Spinal cord (tissue), 9 donors: ENCODE measurements at regions not wholly inside any gene's neighbourhood (a gene's known extent, or its start where the extent isn't known, plus 50 kb on each side); places are given as distances from the start of the nearest gene placed in this dataset.

ENCODE experiments used
- DNase-seq, 6 donors: peaks; one replicate each; pipeline versions ENCODE4 v3.0.0 to v3.0.0-alpha.2; 2013 to 2015; ENCODE audit warnings: low spot score in 6 of 6, low read depth in 4 of 6
- H3K27ac ChIP-seq: one replicate; pipeline ENCODE4 v1.5.1; 2013; ENCODE audit warnings: low read depth, low read length, control low read depth
- H3K27me3 ChIP-seq: one replicate; pipeline ENCODE4 v1.6.1; 2013; ENCODE audit warnings: low read length; ENCODE audit not compliant: control insufficient read depth, insufficient read depth
- H3K36me3 ChIP-seq: one replicate; pipeline ENCODE4 v1.6.1; 2013; ENCODE audit warnings: low read length; ENCODE audit not compliant: control insufficient read depth, insufficient read depth
- H3K4me1 ChIP-seq: one replicate; pipeline ENCODE4 v1.6.1; 2013; ENCODE audit warnings: low read length; ENCODE audit not compliant: control insufficient read depth, insufficient read depth
- H3K4me3 ChIP-seq: one replicate; pipeline ENCODE4 v1.5.1; 2013; ENCODE audit warnings: low read depth, low read length, control low read depth
- H3K9me3 ChIP-seq: one replicate; pipeline ENCODE4 v1.6.1; 2013; ENCODE audit warnings: low read length; ENCODE audit not compliant: control insufficient read depth, insufficient read depth
- WGBS: methylation state at CpG from one replicate; pipeline ENCODE4 v1.1.5; 2013; ENCODE audit warnings: missing lambda C conversion rate; ENCODE audit not compliant: insufficient coverage; 5-methylcytosine and 5-hydroxymethylcytosine counted together
- donor health status: healthy.

DNA sequence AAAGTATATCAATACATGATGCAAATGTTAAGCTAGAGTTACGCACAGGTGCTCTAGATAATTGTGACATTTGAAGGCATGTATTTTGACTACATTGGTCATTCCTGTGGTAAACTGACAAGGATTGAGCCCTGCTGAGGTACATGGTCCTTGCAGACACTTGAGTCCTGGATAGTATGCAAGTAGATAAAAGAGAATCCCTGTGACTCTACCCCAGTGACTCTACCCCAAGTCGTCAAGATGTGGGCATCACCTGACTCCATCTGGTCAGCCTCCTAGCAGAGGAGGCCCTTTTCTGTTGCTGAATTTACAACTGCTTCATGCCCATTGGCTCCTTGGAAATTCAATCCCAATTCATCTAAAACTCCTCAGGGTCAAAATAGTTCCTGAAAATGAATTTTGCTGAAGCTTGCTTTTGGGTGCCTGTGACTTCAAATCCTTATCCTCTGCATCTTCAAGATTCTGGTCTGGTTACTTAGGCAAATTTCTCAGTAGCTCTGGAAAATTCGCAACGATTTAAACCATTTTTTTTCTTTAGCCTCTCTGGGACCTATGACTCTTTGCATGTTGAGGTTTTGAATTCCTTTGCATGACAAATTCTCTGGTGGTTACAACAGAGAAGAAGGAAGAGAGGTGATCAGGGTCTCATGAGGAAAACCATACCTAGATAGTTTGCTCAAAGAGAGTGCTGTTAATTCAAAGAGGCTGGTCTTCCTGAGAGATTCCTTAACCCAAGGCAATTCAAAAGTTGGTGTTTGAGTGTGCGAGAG is 422.1 kb downstream of the FGF9 start:
- H3K4me3 ChIP-seq, result no peak overlapping the region
- no peaks in the 10 kb centered on the region for H3K9me3 ChIP-seq
- WGBS, result 87% methylated on average over 5 of the region's 5 CpGs
- H3K27me3 ChIP-seq, result no peaks in the 10 kb centered on the region
- H3K27ac ChIP-seq, result no peak overlapping the region
- DNase-seq, result no peak
- H3K36me3 ChIP-seq, result no peaks in the 10 kb centered on the region
- H3K4me1 ChIP-seq, result no peaks in the 10 kb centered on the region

DNA sequence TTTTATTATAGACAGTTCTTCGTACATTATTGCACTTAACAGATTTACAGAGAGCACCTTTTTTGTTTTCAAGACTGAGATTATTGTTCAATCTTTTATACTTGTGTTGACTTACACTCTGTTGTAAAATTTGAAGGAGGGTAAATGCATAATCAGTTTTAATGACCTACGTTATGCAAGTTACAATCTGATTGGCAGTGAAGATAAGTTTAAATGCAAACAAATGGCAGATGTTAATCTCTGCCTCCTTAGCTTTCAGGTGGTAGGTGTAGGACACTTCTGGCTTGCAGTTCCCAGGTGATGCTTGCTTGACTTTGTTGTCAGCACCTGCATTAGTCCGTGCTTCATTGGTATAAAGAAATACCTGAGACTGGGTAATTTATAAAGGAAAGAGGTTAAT is 424.9 kb downstream of the FGF9 start:
- H3K9me3 ChIP-seq, result no peaks in the 10 kb centered on the region
- no peaks in the 10 kb centered on the region for H3K27me3 ChIP-seq
- DNase-seq, result no peak
- no peaks in the 10 kb centered on the region for H3K4me1 ChIP-seq
- H3K4me3 ChIP-seq, result no peak overlapping the region
- WGBS, result 83% methylated on average over 2 of the region's 3 CpGs
- no peaks in the 10 kb centered on the region for H3K36me3 ChIP-seq
- H3K27ac ChIP-seq, result no peak overlapping the region

DNA sequence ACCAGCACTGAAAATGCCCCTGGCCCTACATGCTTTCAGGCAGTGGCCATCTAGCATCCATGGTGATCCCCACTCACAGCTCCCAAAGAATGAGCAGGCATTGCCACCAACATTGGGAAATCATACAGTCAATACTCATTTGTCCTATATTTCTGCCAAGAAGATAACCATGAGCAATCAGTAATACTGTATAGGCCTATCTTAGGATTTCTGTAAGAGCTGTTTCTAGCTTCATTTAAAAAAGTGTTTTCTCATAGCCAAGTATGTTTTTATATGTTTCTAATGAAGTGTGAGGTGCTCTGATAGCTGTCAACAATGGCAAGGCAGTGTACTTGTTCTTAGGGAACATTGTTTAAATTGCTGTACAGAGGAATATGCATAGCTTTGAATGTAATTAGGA is 428.7 kb downstream of the FGF9 start:
- H3K27me3 ChIP-seq, result no peaks in the 10 kb centered on the region
- H3K27ac ChIP-seq, result no peak overlapping the region
- H3K9me3 ChIP-seq, result no peaks in the 10 kb centered on the region
- H3K4me1 ChIP-seq, result no peaks in the 10 kb centered on the region
- H3K36me3 ChIP-seq, result no peaks in the 10 kb centered on the region
- no peak overlapping the region for H3K4me3 ChIP-seq
- no peak for DNase-seq

DNA sequence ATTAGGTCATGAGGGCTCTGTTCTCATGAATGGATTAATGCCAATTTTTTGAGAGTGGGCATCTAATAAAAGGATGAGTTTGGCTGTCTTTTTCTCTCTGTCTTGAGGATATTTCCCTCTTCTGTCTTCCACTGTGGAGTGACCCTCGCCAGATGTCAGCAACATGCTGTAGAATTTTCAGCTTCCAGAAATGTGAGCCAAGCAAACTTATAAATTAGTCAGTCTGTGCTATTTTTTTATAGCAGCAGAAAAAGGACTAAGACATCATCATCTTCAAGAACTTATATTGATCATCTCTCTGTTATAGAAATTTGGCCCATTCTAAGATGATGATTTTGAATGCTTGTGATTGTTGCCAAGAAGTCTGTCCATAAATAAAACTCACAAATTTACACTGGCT is 431.4 kb downstream of the FGF9 start:
- peak in 1 of 6 donors; percentile 46 for DNase-seq
- H3K27ac ChIP-seq, result no peak overlapping the region
- H3K27me3 ChIP-seq, result no peaks in the 10 kb centered on the region
- H3K4me3 ChIP-seq, result no peak overlapping the region
- no peaks in the 10 kb centered on the region for H3K36me3 ChIP-seq
- WGBS, result no CpG with 5 or more reads among the region's 1 CpG
- no peaks in the 10 kb centered on the region for H3K4me1 ChIP-seq
- H3K9me3 ChIP-seq, result no peaks in the 10 kb centered on the region

DNA sequence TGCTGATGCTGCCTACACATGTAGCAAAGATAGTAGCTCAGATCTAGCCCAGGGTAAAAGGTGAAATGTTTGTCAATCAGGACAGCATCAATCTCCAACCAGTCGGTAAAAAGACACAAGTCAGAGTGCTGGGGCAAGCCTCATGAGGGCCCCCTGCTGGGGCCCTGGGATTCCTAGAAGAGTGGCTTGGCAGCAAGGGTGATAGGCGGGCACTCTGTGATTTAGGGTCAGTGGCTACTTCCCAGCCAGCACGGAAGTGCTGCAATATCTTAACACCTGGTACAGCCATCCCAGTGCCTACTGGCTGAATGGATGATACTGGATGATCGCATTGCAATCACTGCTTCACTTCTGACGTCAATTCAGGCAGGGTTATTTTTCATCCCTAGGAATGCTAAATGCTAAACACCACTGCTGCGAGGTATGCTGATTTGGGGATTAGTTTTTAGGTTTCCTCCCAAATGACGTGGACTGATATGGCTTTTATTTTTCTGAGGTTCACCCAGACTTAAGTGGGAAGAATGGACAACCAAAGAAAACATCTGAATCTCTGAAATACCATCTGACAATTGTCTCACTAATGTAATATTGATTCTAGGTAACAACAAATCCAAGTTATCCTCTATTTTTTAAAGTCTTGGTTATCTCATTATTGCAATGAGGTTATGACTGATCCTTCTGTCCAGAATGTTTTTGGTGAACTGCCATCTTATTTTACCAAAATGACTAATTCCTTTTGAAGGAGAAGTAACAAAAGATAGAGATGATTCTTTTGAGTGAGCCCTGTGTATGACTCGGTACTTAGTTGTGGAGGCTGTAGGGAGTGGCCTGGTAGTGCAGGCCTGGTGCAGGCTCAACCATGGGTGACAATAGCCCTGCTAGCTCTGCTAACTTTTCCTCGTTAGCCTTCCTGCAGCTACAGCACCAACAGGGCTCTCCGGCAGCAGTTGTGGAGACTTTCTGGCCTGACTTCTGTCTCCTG is 432.5 kb downstream of the FGF9 start:
- WGBS, result 84% methylated on average over 5 of the region's 10 CpGs

DNA sequence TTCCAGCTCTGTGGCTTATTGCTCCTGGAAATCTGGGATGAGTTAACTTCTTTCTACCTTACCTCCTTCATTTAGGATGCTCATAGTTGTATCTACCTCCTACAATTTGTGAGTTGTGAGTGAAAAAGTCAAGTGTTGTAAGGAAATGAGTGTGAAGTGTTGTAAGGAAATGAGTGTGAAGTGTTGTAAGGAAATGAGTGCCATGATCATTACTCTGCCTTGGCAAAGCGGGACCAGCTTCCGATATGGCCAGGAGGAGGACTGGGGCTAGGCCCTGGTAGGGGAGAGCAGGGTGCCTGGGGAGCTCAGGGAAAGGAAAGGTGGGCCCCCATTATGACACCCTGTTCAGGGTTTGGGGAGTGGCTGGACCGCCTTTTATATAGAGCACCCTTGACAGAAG is 435.2 kb downstream of the FGF9 start:
- Histone ChIP-seq H3K27ac (no peak overlapping the region), H3K27me3 (no peaks in the 10 kb centered on the region), H3K4me1 (no peaks in the 10 kb centered on the region), H3K9me3 (no peaks in the 10 kb centered on the region), H3K36me3 (no peaks in the 10 kb centered on the region), H3K4me3 (no peak overlapping the region)
- no peak for DNase-seq
- WGBS, result 93% methylated on average over 2 of the region's 3 CpGs

More for the DNA sequence above, 432.5 kb downstream of the FGF9 start:
- H3K27me3 ChIP-seq, result no peaks in the 10 kb centered on the region
- DNase-seq, result no peak
- H3K4me1 ChIP-seq, result no peaks in the 10 kb centered on the region
- no peak overlapping the region for H3K27ac ChIP-seq
- no peak overlapping the region for H3K4me3 ChIP-seq
- H3K36me3 ChIP-seq, result no peaks in the 10 kb centered on the region
- no peaks in the 10 kb centered on the region for H3K9me3 ChIP-seq

DNA sequence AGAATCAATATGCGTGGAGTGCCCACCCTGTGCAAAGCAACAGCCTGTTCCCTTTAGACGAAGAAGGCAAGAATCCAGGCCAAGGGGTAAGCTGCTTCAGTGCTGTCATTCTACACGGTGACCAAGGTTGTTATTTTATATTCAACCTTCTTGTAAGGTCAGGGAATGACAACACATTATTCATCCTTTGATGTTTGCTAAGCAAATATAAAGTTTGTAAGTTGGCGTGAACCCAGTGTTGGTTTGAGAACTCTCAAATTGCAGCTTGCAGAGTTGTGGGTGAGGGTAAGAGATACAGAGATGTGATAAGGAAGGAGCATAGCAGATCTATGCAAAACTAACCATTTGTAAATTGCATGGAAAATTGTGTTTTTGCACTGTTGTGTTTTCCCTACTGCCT is 436.7 kb downstream of the FGF9 start:
- peak in 1 of 6 donors; percentile 27 for DNase-seq
- H3K4me3 ChIP-seq, result no peak overlapping the region
- 68% methylated on average over 3 of the region's 4 CpGs for WGBS
- H3K4me1 ChIP-seq, result no peaks in the 10 kb centered on the region
- no peak overlapping the region for H3K27ac ChIP-seq
- no peaks in the 10 kb centered on the region for H3K9me3 ChIP-seq
- no peaks in the 10 kb centered on the region for H3K36me3 ChIP-seq
- H3K27me3 ChIP-seq, result no peaks in the 10 kb centered on the region

DNA sequence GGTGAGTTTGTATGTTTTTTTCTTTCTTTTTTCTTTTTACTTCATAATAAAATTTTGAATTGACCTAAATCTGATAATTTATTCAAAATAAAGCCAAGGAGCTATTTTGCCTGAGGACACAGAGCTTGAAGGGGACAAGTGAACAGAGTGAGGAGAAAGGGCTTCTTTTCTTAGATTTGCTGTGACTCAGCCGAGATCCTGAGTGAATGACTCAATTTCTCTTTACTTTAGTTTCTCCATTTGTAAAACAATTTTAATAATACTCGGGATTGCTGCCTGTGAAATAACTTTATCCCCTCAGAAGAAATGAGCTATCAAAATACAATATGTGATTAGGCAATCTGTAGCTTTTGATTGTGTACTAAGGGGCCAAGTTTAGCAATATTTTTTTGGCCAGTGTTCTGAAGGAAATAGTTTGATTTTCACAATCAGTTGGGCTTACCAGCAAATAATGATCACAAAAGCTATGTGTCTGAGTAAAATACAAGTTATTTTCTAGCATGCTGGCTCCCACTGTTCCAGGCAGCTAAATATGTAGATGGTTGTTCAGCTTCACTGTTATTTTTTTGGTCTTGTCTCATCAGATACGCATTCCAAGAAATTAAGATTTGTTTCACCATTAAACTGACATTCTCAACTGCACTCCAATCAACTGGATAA is 437.5 kb downstream of the FGF9 start:
- Histone ChIP-seq H3K4me3 (no peak overlapping the region), H3K36me3 (no peaks in the 10 kb centered on the region), H3K4me1 (no peaks in the 10 kb centered on the region), H3K9me3 (peaks cover 1% of the 10 kb centered on the region), H3K27me3 (no peaks in the 10 kb centered on the region), H3K27ac (no peak overlapping the region)
- no peak for DNase-seq
- WGBS, result no CpG with 5 or more reads among the region's 3 CpGs

DNA sequence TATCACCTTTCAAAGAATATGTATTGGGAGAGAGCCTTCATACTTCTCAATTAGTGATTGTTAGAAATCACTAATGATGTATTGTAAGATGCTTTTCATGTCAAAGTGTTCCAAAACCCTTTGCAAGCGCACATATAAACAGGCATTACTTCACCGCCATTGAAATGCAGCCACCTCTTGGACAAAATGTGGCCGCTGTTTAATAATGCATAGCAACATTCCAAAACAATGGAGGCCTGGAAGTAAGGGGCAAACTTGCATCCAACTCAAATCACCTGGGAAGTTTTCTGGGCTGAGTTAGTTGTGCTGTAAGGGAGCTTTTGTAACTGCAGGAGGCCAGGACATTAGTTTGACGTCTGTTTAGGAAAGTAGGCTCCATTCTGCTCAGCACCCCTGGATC is 438.1 kb downstream of the FGF9 start:
- WGBS, result 29% methylated on average over 1 of the region's 4 CpGs
- DNase-seq, result peak in 1 of 6 donors; percentile 35
- H3K9me3 ChIP-seq, result peaks cover 1% of the 10 kb centered on the region
- H3K4me1 ChIP-seq, result no peaks in the 10 kb centered on the region
- H3K4me3 ChIP-seq, result no peak overlapping the region
- H3K36me3 ChIP-seq, result no peaks in the 10 kb centered on the region
- H3K27ac ChIP-seq, result no peak overlapping the region
- H3K27me3 ChIP-seq, result no peaks in the 10 kb centered on the region
